GM19328 (cell line): ENCODE measurements at regions not wholly inside any gene's neighbourhood (a gene's known extent, or its start where the extent isn't known, plus 50 kb on each side); places are given as distances from the start of the nearest gene placed in this dataset.
"Not testable (repeated sequence)": the region's sequence is repeated elsewhere in the genome, so short reads cannot be mapped to it uniquely, and the experiment has no call there.

Source experiments
- ATAC-seq: cut with Tn5 transposase; IDR thresholded peaks from one replicate; pipeline ENCODE4 v1.9.1; 2021; ENCODE audit warnings: mild to moderate bottlenecking, moderate library complexity; ENCODE audit not compliant: unreplicated experiment

DNA sequence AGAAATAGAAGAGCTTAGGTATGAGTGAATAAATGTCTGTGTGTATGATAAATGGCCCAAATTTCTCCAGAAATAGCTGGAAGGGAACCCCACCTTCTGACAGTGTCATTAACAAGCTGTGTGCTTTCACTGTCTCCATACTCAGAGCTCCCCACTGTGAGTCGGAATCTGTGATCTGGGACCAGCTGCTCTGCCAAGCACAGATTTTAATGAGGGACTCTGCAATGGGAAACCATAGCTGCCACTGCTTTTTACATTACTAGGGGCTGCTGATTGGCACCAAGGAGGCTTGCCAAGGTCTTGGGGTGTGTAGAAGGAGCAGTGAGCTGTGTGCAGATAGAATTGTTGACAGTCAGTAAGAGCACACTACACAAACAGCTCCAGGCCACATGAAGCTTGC is 244.2 kb upstream of the CCDC196 start:
- ATAC-seq = no peak

DNA sequence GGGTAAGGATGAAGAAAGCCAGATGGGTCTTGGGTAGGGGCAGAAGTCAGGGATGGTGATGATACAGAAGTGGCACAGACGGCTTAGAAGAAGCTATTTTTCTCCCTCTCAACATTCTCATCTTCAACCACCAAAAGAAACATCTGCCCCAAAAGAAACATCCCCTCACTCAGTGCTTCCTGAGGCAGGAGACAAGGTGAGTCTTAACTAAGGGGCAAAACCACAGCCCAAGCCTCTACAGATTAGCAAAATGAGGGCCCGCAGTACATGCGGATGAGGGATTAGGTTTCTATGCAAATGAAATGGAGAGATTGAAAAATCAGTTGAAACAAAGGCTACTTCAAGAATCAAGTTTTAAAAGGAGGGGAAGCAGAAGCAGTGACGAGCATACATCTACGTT is 241.3 kb upstream of the CCDC196 start:
- no peak for ATAC-seq

DNA sequence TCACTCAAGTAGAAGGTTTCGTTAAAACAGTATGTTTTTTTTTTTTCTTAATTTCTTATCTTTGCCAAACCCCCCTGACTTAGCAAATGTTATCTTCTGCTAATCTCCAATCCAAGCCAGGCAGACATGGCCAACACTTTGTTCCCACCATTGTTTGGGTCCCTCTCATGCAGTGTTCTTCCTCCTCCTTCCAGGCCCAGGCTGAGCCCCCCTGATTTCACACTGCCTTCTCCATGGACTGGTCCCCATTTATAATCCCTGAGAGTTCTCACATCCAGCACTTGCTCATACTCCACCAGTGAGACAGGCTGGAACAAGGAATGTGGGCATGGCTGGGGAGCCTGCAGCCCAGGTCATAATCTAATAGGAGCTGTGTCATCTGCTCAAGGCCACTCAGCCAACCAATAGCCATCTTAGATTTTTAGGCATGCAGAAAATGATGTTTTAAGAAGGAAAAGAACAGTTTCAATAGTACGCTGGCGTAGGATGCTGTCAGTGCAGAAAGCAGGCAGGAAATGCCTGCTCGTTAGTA is 238.4 kb upstream of the CCDC196 start:
- no peak for ATAC-seq

DNA sequence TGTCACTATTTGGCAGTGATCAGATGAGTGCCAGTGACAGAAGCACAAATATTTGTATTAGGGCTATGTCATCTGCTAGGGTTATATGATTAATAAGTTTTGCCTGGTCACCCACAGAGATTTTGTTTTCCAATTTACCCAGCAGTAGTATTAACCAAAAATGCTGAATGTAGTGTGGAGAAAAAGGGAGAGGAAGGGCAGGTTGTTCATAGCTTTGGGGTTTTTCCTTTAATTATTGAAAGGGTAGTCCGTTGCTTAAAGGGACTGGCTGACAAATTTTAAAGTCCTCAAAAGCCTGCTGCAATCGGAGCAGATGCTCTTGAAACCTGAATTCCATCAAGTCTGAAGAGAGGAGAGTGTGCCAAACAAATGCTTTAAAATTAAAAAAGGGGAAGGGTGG is 237.9 kb upstream of the CCDC196 start:
- ATAC-seq = no peak

DNA sequence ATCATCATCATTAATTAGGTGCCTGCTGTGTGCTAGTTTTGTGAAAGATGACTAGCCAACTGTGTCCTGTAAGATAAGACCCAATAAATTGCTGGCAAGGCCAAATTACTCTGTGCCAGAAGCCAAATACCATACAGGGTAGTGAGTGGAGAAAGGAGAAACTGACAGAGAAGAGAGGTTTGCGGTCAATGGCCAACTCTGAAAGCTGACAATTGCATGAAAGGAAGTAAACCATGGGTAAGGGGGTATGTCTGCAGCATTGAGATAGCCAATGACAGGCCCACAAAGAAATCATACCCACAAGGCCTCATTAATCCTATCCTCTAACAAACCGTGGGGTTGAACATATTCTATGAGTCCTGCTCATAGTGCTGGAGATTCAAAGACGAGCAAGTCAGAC is 236.6 kb upstream of the CCDC196 start:
- no peak for ATAC-seq

DNA sequence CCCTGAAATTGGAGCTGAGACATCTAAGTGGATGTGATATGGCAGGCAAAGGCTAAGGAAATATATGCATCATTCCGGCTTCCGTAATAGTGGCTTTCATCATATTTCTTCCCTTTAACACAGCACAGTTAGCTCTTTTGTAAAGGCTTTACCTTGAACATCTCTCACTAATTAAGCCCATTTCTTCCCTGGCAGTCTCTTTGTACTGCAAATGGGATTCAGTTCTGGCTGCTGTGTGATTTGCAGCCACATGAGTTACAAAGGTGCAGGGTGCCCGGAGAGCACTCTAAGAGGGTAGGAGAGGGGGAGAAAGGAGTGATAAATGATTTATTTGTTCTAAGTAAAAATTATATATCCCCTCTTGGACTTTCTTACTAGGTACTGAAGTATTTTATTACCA is 232.1 kb upstream of the CCDC196 start:
- ATAC-seq = no peak

DNA sequence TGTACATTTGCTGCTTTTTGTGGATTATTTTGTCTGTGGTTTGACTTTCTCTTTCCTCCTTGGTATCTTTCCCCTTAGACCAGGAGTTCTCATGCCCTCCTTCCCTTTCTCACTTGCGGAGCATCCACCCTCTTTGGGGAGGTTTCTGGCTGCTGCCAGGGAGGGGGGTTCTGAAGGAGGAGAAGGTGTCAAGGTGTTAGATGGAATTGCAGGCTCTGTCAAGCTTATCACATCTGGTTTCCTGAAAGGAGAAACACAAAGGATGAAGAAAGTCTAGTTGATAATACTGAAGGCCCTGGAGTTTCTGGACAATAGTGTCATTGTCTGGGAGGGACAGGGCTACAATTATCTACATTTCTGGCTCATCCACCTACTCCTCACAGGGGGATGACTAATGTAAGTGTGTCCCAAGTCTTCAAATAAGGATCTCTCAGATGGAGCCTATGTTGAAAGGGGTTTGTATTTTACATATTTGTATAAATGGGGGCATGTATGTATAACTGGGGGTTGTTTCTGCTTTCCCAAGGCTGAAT is 217.3 kb upstream of the CCDC196 start:
- ATAC-seq = no peak

DNA sequence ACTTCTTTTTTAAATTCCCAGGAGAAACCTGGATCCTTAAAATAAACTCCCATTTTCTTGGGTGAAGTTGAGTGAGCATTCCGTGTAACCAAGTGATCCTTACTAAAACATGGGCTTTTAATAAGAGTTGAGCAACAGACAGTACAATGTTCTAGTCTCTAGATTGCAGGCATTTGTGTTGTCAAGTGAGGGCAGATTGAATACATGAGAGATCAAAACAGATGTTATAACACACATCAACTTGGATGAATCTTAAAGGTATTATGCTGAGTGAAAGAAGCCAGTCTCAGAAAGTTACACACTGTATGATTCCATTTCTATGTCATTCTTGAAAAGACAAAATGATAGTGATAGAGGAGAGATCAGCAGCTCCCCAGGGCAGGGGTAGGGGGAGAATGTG is 213.9 kb upstream of the CCDC196 start:
- ATAC-seq = no peak

DNA sequence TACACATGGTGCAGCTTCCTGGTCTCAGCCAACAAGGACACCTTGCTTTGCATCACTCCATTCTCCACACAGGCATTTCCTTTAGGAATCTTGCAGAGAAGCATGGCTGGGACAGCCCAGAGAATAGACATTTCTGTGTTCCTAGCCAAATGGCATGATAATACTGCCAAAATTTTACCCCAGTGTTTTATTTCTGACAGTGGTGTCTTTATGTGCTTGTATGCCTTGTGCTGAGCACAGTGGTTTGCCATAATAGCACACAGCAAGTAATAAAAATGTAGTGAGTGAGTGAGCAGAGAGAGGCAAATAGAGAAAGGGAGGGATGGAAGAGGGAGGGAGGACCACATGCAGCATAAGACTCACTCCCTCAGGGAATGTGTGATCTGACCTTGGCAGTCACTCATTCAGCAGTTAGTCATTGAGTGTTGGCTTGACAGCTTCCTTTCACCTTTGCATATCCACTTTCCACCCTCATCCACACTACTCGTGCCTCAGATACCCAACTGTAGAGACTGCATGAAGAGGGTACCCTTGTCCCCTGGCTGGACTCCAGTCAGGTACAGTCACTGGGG is 212.8 kb upstream of the CCDC196 start:
- ATAC-seq = no peak

DNA sequence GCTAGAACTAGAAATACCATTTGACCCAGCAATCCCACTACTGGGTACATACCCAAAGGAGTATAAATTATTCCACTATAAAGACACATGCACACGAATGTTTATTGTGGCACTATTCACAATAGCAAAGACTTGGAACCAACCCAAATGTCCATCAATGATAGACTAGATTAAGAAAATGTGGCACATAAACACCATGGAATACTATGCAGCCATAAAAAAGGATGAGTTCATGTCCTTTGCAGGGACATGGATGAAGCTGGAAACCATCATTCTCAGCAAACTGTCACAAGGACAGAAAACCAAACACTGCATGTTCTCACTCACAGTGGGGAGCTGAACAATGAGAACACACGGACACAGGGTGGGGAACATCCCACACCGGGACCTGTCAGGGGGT is 207.8 kb upstream of the CCDC196 start:
- ATAC-seq = not testable (repeated sequence)

DNA sequence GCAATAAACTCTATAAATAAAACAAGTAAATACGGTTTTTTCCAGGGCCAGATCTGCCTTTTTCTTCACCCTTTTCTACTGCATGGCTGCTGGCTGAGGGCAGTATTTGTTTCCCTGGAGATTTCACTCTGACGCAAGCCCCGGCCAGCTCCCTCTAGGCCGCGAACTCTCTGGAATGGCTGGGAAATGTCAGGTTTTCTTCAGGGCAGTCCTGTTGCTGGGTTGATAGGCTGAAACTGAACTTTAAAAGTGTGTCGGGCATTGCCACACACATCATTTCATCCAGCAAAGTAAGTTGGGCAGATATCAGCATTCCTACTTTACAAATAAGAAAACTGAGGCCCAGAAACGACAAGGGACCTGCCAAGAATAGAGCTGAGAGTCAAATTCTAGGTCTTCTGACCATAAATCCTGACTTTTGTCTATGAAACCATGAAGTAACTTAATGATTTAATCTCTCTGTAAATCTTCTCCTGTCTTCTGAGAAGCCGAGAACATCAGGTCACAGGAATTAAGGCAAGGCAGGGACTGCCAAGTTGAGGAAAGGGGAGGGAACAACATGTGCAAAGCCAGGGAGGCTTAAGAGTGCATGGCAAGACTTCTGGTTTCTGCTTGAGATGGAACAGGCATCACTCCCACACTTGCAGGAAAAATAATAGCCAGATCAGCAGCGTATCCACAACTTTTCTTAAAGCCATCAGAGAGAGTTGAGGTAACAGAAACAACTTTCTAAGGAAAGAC is 205.0 kb upstream of the CCDC196 start:
- no peak for ATAC-seq

DNA sequence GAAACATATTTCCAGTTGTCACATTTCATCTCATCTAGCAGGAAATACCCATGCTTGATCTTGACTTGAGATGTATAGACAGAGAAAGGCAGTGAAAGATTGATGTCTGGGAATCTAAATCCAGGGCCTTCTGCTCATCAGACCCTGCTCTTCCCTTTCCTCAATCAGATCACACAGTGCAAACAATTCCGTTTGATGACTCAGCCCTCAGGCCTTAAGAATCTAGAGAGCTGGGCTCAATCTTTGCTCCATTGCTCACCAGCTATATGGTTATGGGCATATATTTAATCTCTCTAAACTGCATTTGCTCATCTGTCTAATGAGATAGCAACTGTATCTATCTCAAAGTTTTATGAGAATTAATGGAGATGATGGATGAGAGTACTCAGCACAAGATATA is 201.8 kb upstream of the CCDC196 start:
- ATAC-seq = no peak

DNA sequence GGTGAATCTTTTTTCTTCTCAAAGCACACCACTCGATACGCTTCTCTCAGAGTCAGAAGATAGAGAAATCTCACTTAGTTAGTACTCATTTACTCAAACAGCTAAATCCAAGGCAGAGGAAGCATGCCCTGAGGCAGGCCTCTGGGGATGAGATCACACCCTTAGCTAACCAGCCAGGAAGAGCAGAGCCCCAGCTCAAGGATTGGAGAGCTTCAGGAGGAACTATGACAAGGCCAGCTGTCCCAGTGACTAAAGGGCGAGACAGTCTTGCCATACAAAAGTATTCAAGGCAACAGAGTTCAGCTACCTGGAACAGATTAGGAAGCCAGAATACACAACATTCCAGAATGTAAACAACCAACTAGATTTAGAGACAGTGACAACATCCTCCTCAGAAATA is 197.7 kb upstream of the CCDC196 start:
- ATAC-seq = no peak

DNA sequence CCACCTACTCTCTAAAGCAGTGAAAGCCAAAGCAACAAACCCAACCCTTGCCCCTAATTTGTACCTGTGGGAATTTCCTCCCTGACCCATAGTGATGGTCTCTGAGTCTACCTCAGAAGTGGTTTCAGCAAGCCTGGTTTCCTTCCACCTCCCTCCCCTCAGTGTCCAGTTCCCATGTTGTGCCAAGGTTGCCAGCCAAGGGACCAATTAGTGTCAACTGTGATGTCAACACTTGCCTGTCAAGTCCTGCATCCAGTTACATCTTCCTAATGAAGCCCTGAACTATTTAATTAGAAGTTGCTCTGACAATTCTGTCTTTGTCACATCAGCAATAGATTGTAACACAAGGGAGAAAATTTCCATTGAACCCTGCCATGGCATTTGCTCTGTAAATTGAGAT is 194.4 kb upstream of the CCDC196 start:
- ATAC-seq = no peak

DNA sequence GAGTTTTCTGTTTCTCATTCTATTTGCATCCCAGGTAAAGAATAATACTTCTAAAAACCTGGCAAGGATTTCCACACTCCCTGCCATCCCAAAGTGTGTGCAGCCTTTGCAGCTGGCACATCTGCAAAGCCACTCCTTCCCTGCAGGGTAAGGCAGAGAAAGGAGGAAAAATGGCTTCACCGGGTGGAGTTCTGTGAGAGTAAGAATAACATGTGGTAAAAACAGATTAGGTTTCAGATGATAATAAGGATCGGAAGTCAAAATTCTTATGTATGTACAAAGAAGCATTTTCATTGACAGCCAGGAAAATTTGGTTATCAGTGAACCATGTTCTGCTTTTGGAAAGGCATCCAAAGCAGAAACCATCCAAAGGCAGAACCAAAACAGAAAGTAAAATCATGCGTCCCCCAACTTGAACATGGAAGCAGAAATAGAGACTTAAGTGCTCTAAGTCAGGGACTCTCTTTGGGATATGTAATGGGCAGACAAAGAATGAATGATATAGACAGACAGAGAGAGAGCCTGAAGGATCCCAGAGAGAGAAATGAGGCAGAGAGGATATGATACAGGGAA is 192.6 kb upstream of the CCDC196 start:
- no peak for ATAC-seq

DNA sequence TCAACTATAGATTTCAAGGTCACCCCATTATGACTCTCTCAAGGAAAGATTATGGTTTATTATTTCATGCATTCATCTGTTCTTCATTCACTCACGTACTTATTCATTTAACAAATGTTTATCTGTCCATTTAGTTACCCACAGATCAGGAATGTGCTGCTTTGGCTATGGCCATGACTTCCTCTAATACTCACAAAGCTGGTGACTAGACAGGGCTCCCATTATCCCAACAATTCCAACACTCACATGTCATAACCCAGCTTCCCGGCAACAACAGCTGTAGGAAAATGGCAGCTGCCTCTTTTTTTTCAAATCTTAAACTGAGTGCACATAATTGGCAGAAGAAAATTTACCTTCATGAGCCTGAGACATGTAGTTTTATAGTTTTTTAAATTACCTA is 190.8 kb upstream of the CCDC196 start:
- no peak for ATAC-seq

DNA sequence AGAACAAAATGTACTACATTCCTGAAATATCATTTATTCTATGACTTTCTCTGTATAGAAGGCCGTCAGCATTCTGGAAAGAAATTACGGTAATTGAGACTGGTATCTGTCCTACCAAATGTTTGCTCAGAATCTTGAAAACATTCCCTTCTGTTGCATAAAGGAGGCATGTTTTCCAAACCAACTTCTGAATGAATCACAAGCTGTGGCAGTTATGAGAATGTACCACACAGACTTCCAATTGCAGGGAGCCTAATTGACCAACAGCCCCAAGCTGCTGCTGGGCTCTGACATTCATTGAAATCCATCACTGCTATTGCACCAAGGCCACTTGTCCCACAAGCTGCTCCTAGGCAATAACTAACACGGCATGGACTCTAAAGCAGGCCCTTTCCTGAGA is 185.3 kb upstream of the CCDC196 start:
- ATAC-seq = no peak

DNA sequence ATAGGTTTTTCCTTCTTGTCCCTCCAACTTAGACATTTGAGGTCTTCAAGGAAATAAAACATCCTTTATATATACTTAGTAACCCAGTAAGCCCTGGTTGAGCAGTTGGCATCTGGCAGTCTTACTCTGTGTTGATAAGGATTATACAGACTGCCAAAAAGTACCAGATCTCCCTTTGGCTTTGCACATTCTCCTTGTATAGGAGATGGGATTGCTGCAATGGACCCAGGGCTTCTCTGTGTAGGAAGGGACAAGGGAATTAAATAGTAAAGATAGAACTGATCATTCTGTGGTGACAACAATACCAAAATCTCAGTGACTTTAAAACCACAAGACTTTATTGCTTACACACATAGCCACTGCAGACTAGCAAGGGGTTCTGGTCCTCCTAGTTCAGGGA is 180.1 kb upstream of the CCDC196 start:
- ATAC-seq = no peak

DNA sequence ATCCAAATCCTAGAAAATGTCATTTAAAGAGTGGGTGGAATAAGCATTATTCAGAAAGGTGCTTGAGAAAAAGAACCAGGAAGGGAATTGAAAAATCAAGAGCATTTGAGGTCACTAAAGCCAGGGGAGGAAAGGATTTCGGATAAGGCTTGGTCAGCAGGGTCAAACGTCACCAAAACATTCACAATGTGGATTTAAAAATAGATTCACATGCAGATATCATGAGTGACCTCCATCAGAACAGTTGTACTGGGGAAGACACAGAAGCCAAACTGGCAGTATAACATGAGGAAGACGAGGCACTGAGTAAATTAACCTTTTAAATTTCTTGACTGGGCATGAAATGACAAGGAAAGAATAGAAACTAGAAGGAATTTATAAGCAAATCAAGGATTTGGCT is 175.1 kb upstream of the CCDC196 start:
- no peak for ATAC-seq

DNA sequence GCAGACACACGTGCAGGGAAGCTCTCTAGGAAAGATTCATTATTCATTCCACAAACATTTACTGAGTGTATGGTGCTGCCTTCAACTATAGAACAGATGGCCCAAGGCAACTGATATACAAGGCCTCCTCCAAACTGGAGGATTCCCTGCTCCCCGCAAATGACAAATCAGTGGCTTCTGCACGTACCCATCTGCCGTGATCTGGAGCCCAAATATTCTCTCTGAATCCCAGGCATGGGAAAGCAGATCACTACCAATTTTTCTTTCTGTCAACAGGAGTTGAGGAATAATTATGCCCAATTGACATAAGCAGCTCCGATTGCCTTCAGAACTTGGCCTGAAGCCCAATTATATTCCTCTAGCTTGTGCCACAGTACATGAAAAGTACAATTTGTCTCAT is 174.2 kb upstream of the CCDC196 start:
- ATAC-seq = no peak

DNA sequence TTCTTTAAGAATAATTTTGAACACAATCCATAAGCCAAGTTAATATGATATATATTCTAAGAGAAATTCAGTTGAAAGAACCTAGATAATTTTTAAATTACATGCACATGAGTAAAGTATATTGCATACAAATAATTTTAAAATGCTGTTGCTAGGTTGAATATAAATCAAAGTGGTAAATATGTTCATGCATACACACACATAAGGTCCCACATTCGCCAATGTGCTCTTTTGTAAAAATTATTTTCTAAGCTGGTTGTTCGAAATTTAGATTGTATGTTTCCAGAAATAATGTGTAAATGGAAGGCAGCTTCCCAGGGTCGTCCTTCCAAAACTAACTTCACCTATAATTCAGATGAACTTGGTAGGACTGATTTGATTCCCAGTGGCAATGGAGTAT is 173.7 kb upstream of the CCDC196 start:
- no peak for ATAC-seq

DNA sequence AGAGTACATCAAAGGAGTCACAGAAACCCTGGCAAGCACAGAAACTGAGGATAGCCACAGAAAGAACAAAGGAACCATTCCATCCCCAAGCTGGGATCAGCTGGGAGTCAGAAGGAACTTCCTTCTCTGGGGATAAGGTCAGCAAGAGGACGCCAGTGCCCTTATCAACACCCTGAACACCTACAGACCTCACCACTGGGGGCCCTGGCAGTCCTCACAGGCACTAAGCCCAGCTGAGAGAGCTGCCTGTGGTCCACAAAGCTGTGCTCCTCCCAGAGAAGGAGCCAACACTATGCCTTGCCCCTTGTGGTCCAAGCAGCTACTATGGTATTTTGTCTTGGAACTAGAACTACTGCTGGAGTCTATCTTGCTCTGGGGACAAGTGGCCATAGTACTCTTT is 171.1 kb upstream of the CCDC196 start:
- ATAC-seq = no peak
